Ishikawa (cell line): ENCODE measurements at regions not wholly inside any gene's neighbourhood (a gene's known extent, or its start where the extent isn't known, plus 50 kb on each side); places are given as distances from the start of the nearest gene placed in this dataset.

Experiments
- TAF1 ChIP-seq: IDR thresholded peaks from 2 replicates; pipeline ENCODE4 v1.6.1; 2012; ENCODE audit warnings: low read depth, mild to moderate bottlenecking
- TF ChIP-seq, protein P1 (sequence below): IDR thresholded peaks from 2 replicates; pipeline ENCODE4 v1.6.1; 2012

DNA sequence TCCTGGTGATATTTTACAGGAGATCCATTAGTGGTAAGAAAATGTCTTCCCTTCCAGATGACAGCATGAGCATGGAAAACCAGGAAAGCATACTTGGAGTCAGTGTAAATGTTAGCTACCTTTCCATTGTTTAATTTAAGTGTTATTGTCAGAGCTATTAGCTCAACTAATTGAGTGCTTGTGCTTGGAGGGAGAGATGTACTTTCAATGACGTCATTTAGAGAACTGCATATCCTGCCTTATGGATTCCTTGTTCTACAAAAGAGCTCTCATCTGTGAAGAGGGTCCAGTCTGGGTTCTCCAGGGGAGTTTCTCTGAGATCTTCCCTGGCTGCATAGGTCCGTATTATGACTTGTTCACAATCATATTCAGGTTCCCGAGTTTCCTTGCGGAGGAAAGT, 687.2 kb downstream of the TBL1XR1 start:
- no peak for TF ChIP-seq TAF1
- TF ChIP-seq, protein P1, sequence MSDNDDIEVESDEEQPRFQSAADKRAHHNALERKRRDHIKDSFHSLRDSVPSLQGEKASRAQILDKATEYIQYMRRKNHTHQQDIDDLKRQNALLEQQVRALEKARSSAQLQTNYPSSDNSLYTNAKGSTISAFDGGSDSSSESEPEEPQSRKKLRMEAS: no peak
